ENCODE measurements at regions not wholly inside any gene's neighbourhood (a gene's known extent, or its start where the extent isn't known, plus 50 kb on each side); places are given as distances from the start of the nearest gene placed in this dataset.
"Not testable (repeated sequence)": the region's sequence is repeated elsewhere in the genome, so short reads cannot be mapped to it uniquely, and the experiment has no call there.

- DNase-seq (no peak), ATAC-seq (replicated peaks) (no peak)
- Mint-ChIP-seq H3K27me3 (peaks cover 21 to 22% of the 10 kb centered on the region in 2 donors), H3K36me3 (ENCODE audit: insufficient read depth) (no peaks in the 10 kb centered on the region), H3K9me3 (no peaks in the 10 kb centered on the region), H3K4me1 (ENCODE audit: low read depth in 2 of 2) (no peaks in the 10 kb centered on the region), H3K27ac (no peak overlapping the region), H3K4me3 (no peak overlapping the region)
Measured at GRCh38 chr11:114785820-114786219, 107.5 kb downstream of the NXPE2 start.

GRCh38 chr11:114787126-114787525, 108.8 kb downstream of the NXPE2 start:
- H3K36me3 Mint-ChIP-seq (ENCODE audit: insufficient read depth): no peaks in the 10 kb centered on the region
- DNase-seq: no peak
- no peaks in the 10 kb centered on the region for H3K9me3 Mint-ChIP-seq
- H3K4me3 Mint-ChIP-seq: no peak overlapping the region
- H3K27me3 Mint-ChIP-seq: peaks cover 22 to 26% of the 10 kb centered on the region in 2 donors
- no peak overlapping the region for H3K27ac Mint-ChIP-seq
- no peak for ATAC-seq (replicated peaks)
- no peaks in the 10 kb centered on the region for H3K4me1 Mint-ChIP-seq (ENCODE audit: low read depth in 2 of 2)

GRCh38 chr11:114790910-114791309, 112.6 kb downstream of the NXPE2 start:
- H3K4me3 Mint-ChIP-seq: no peak overlapping the region
- peaks cover 22 to 26% of the 10 kb centered on the region in 2 donors for H3K27me3 Mint-ChIP-seq
- H3K27ac Mint-ChIP-seq: no peak overlapping the region
- H3K9me3 Mint-ChIP-seq: no peaks in the 10 kb centered on the region
- H3K4me1 Mint-ChIP-seq (ENCODE audit: low read depth in 2 of 2): no peaks in the 10 kb centered on the region
- DNase-seq: no peak
- no peaks in the 10 kb centered on the region for H3K36me3 Mint-ChIP-seq (ENCODE audit: insufficient read depth)
- ATAC-seq (replicated peaks): no peak

- ATAC-seq (replicated peaks) (no peak), DNase-seq (no peak)
- H3K4me3 Mint-ChIP-seq: no peak overlapping the region
- H3K27me3 Mint-ChIP-seq: peaks cover 16 to 34% of the 10 kb centered on the region in 2 donors
- H3K27ac Mint-ChIP-seq: no peak overlapping the region
- no peaks in the 10 kb centered on the region for H3K9me3 Mint-ChIP-seq
- no peaks in the 10 kb centered on the region for H3K36me3 Mint-ChIP-seq (ENCODE audit: insufficient read depth)
- H3K4me1 Mint-ChIP-seq (ENCODE audit: low read depth in 2 of 2): no peaks in the 10 kb centered on the region
Measured at GRCh38 chr11:114794048-114794684, 115.8 kb downstream of the NXPE2 start.

- Mint-ChIP-seq H3K4me1 (ENCODE audit: low read depth in 2 of 2) (no peaks in the 10 kb centered on the region), H3K9me3 (no peaks in the 10 kb centered on the region), H3K27me3 (peaks cover 19 to 35% of the 10 kb centered on the region in 2 donors), H3K27ac (no peak overlapping the region), H3K4me3 (no peak overlapping the region), H3K36me3 (ENCODE audit: insufficient read depth) (no peaks in the 10 kb centered on the region)
- DNase-seq: no peak
- ATAC-seq (replicated peaks): no peak
Measured at GRCh38 chr11:114796954-114797721, 118.8 kb downstream of the NXPE2 start.

GRCh38 chr11:114799476-114799875, 121.1 kb downstream of the NXPE2 start:
- no peaks in the 10 kb centered on the region for H3K36me3 Mint-ChIP-seq (ENCODE audit: insufficient read depth)
- no peaks in the 10 kb centered on the region for H3K4me1 Mint-ChIP-seq (ENCODE audit: low read depth in 2 of 2)
- H3K4me3 Mint-ChIP-seq: no peak overlapping the region
- no peak overlapping the region for H3K27ac Mint-ChIP-seq
- no peak for ATAC-seq (replicated peaks)
- H3K27me3 Mint-ChIP-seq: peaks cover 19 to 44% of the 10 kb centered on the region in 2 donors
- H3K9me3 Mint-ChIP-seq: no peaks in the 10 kb centered on the region
- DNase-seq: no peak

DNA sequence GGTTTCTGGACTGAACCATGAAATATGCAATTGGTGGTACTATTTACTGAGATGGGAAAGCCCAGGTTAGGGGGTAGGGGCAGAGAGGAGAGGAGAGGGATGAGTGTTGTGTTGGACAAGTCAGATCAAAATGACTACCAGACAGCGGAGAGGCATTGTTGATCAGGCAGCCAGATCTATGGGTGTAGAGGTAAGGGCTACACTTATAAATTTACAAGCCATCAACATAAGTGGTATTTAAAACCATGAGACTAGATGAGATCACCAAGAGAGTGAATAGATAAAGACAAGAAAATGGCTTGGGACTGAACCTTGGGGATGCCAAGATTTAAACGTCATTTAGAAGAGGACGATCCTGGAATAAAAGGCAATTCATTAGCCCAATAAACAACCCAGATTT, 123.4 kb downstream of the NXPE2 start:
- DNase-seq (no peak), ATAC-seq (replicated peaks) (no peak)
- no peaks in the 10 kb centered on the region for H3K36me3 Mint-ChIP-seq (ENCODE audit: insufficient read depth)
- H3K4me3 Mint-ChIP-seq: no peak overlapping the region
- H3K4me1 Mint-ChIP-seq (ENCODE audit: low read depth in 2 of 2): no peaks in the 10 kb centered on the region
- H3K27ac Mint-ChIP-seq: no peak overlapping the region
- H3K27me3 Mint-ChIP-seq: peaks cover 19 to 39% of the 10 kb centered on the region in 2 donors
- H3K9me3 Mint-ChIP-seq: no peaks in the 10 kb centered on the region

- ATAC-seq (replicated peaks) (no peak), DNase-seq (no peak)
- Mint-ChIP-seq H3K27ac (no peak overlapping the region), H3K27me3 (peaks cover 19 to 43% of the 10 kb centered on the region in 2 donors), H3K36me3 (ENCODE audit: insufficient read depth) (no peaks in the 10 kb centered on the region), H3K4me3 (no peak overlapping the region), H3K9me3 (no peaks in the 10 kb centered on the region), H3K4me1 (ENCODE audit: low read depth in 2 of 2) (no peaks in the 10 kb centered on the region)
Measured at GRCh38 chr11:114802878-114803277, 124.6 kb downstream of the NXPE2 start.

DNA sequence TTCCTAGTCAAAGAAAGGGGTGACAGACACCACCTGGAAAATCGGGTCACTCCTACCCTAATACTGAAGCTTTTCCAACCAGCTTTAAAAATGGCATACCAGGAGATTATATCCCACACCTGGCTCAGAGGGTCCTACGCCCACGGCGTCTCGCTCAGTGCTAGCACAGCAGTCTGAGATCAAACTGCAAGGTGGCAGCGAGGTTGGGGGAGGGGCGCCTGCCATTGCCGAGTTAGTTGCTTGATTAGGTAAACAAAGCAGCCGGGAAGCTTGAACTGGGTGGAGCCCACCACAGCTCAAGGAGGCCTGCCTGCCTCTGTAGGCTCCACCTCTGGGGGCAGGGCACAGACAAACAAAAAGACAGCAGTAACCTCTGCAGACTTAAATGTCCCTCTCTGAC, 127.1 kb downstream of the NXPE2 start:
- H3K4me3 Mint-ChIP-seq; H3K9me3 Mint-ChIP-seq; ATAC-seq (replicated peaks); H3K4me1 Mint-ChIP-seq (ENCODE audit: low read depth in 2 of 2); DNase-seq; H3K27ac Mint-ChIP-seq; H3K36me3 Mint-ChIP-seq (ENCODE audit: insufficient read depth): not testable (repeated sequence)
- peaks cover 0 to 26% of the 10 kb centered on the region in 2 donors for H3K27me3 Mint-ChIP-seq

GRCh38 chr11:114811971-114812370, 133.6 kb downstream of the NXPE2 start:
- ATAC-seq (replicated peaks): no peak
- peaks cover 0 to 8% of the 10 kb centered on the region in 2 donors for H3K27me3 Mint-ChIP-seq

GRCh38 chr11:114812733-114813132, 134.4 kb downstream of the NXPE2 start:
- no peak overlapping the region for H3K4me3 Mint-ChIP-seq
- H3K27me3 Mint-ChIP-seq: peaks cover 0 to 5% of the 10 kb centered on the region in 2 donors
- DNase-seq (no peak), ATAC-seq (replicated peaks) (no peak)
- no peaks in the 10 kb centered on the region for H3K36me3 Mint-ChIP-seq (ENCODE audit: insufficient read depth)
- no peaks in the 10 kb centered on the region for H3K4me1 Mint-ChIP-seq (ENCODE audit: low read depth in 2 of 2)
- no peak overlapping the region for H3K27ac Mint-ChIP-seq
- no peaks in the 10 kb centered on the region for H3K9me3 Mint-ChIP-seq

More at GRCh38 chr11:114811971-114812370, 133.6 kb downstream of the NXPE2 start:
- Mint-ChIP-seq H3K27ac (no peak overlapping the region), H3K36me3 (ENCODE audit: insufficient read depth) (no peaks in the 10 kb centered on the region), H3K4me1 (ENCODE audit: low read depth in 2 of 2) (no peaks in the 10 kb centered on the region), H3K9me3 (no peaks in the 10 kb centered on the region), H3K4me3 (no peak overlapping the region)
- DNase-seq: no peak

GRCh38 chr11:114813189-114813718, 134.9 kb downstream of the NXPE2 start:
- no peaks in the 10 kb centered on the region for H3K36me3 Mint-ChIP-seq (ENCODE audit: insufficient read depth)
- no peaks in the 10 kb centered on the region for H3K27me3 Mint-ChIP-seq
- H3K27ac Mint-ChIP-seq: no peak overlapping the region
- DNase-seq (no peak), ATAC-seq (replicated peaks) (no peak)
- H3K9me3 Mint-ChIP-seq: no peaks in the 10 kb centered on the region
- H3K4me1 Mint-ChIP-seq (ENCODE audit: low read depth in 2 of 2): no peaks in the 10 kb centered on the region
- H3K4me3 Mint-ChIP-seq: no peak overlapping the region

GRCh38 chr11:114815176-114815575, 136.8 kb downstream of the NXPE2 start:
- no peaks in the 10 kb centered on the region for H3K9me3 Mint-ChIP-seq
- no peaks in the 10 kb centered on the region for H3K27me3 Mint-ChIP-seq
- no peaks in the 10 kb centered on the region for H3K36me3 Mint-ChIP-seq (ENCODE audit: insufficient read depth)
- H3K4me1 Mint-ChIP-seq (ENCODE audit: low read depth in 2 of 2): no peaks in the 10 kb centered on the region
- ATAC-seq (replicated peaks) (no peak), DNase-seq (no peak)
- no peak overlapping the region for H3K4me3 Mint-ChIP-seq
- H3K27ac Mint-ChIP-seq: no peak overlapping the region

GRCh38 chr11:114815761-114816160, 137.4 kb downstream of the NXPE2 start:
- Mint-ChIP-seq H3K4me1 (ENCODE audit: low read depth in 2 of 2) (no peaks in the 10 kb centered on the region), H3K27ac (no peak overlapping the region), H3K27me3 (no peaks in the 10 kb centered on the region), H3K4me3 (no peak overlapping the region), H3K36me3 (ENCODE audit: insufficient read depth) (no peaks in the 10 kb centered on the region), H3K9me3 (no peaks in the 10 kb centered on the region)
- DNase-seq (no peak), ATAC-seq (replicated peaks) (no peak)

Data from effector memory CD8-positive, alpha-beta T cell (primary cell).